ENCODE measurements at regions not wholly inside any gene's neighbourhood (a gene's known extent, or its start where the extent isn't known, plus 50 kb on each side); places are given as distances from the start of the nearest gene placed in this dataset.

- WGBS, result 94% methylated on average over 18 of the region's 22 CpGs
- Histone ChIP-seq H3K4me1 (no peaks in the 10 kb centered on the region), H3K27ac (replicated peaks in 1 of 4) (no peak overlapping the region), H3K9me3 (no peaks in the 10 kb centered on the region), H3K27me3 (peaks cover 0 to 7% (median 0%) of the 10 kb centered on the region in 4 donors), H3K36me3 (no peaks in the 10 kb centered on the region), H3K4me3 (no peak overlapping the region)
- intact Hi-C loops (cut with DNase I), result no loop called here
- TF ChIP-seq POLR2A (IDR thresholded peaks at IDR 0.05; ENCODE audit: low read depth), result no peak
- TF ChIP-seq EP300 (IDR thresholded peaks at IDR 0.05), result no peak
- no peak for TF ChIP-seq CTCF (IDR thresholded peaks at IDR 0.05)
- no peak for TF ChIP-seq POLR2AphosphoS5 (IDR thresholded peaks at IDR 0.05)
- DNase-seq (ENCODE audit: extremely low spot score), result no peak
These were observed 505.9 kb downstream of the EIPR1 start for GRCh38 chr2:2871480-2872308.

- Histone ChIP-seq H3K4me1 (no peaks in the 10 kb centered on the region), H3K27me3 (peaks cover 0 to 18% (median 0%) of the 10 kb centered on the region in 4 donors), H3K9me3 (no peaks in the 10 kb centered on the region), H3K4me3 (no peak overlapping the region), H3K27ac (replicated peaks in 1 of 4) (no peak overlapping the region), H3K36me3 (no peaks in the 10 kb centered on the region)
- intact Hi-C loops (cut with DNase I), result no loop called here
- no peak for DNase-seq (ENCODE audit: extremely low spot score)
- WGBS, result 76% methylated on average over 5 of the region's 5 CpGs
- no peak for TF ChIP-seq POLR2AphosphoS5 (IDR thresholded peaks at IDR 0.05)
- TF ChIP-seq CTCF (IDR thresholded peaks at IDR 0.05), result no peak
These were observed 507.5 kb downstream of the EIPR1 start for GRCh38 chr2:2870106-2870505.

- Histone ChIP-seq H3K36me3 (no peaks in the 10 kb centered on the region), H3K9me3 (no peaks in the 10 kb centered on the region), H3K27ac (replicated peaks in 1 of 4) (no peak overlapping the region), H3K4me1 (no peaks in the 10 kb centered on the region), H3K27me3 (peaks cover 0 to 22% (median 0%) of the 10 kb centered on the region in 4 donors), H3K4me3 (no peak overlapping the region)
- intact Hi-C loops (cut with DNase I), result no loop called here
- WGBS, result 80% methylated on average over 9 of the region's 9 CpGs
- TF ChIP-seq CTCF (IDR thresholded peaks at IDR 0.05) (no peak), EP300 (IDR thresholded peaks at IDR 0.05) (no peak), POLR2A (IDR thresholded peaks at IDR 0.05; ENCODE audit: low read depth) (no peak), POLR2AphosphoS5 (IDR thresholded peaks at IDR 0.05) (no peak)
- no peak for DNase-seq (ENCODE audit: extremely low spot score)
These were observed 508.1 kb downstream of the EIPR1 start for GRCh38 chr2:2869553-2869952.

GRCh38 chr2:2868085-2868484, 509.5 kb downstream of the EIPR1 start:
- Histone ChIP-seq H3K27ac (replicated peaks in 1 of 4) (no peak overlapping the region), H3K9me3 (no peaks in the 10 kb centered on the region), H3K4me1 (no peaks in the 10 kb centered on the region), H3K36me3 (no peaks in the 10 kb centered on the region), H3K27me3 (peaks cover 0 to 25% (median 0%) of the 10 kb centered on the region in 4 donors), H3K4me3 (no peak overlapping the region)
- TF ChIP-seq EP300 (IDR thresholded peaks at IDR 0.05), result no peak
- DNase-seq (ENCODE audit: extremely low spot score), result no peak
- WGBS, result 37% methylated on average over 8 of the region's 9 CpGs
- intact Hi-C loops (cut with DNase I), result no loop called here

GRCh38 chr2:2867397-2867979, 510.1 kb downstream of the EIPR1 start:
- H3K27ac ChIP-seq (replicated peaks in 1 of 4), result no peak overlapping the region
- DNase-seq (ENCODE audit: extremely low spot score), result no peak
- H3K36me3 ChIP-seq, result no peaks in the 10 kb centered on the region
- intact Hi-C loops (cut with DNase I), result no loop called here
- no peak for TF ChIP-seq POLR2A (IDR thresholded peaks at IDR 0.05; ENCODE audit: low read depth)
- no peak for TF ChIP-seq CTCF (IDR thresholded peaks at IDR 0.05)
- no peak for TF ChIP-seq POLR2AphosphoS5 (IDR thresholded peaks at IDR 0.05)
- TF ChIP-seq EP300 (IDR thresholded peaks at IDR 0.05), result no peak
- WGBS, result 59% methylated on average over 9 of the region's 18 CpGs
- peaks cover 0 to 25% (median 0%) of the 10 kb centered on the region in 4 donors for H3K27me3 ChIP-seq
- H3K4me1 ChIP-seq, result no peaks in the 10 kb centered on the region
- no peaks in the 10 kb centered on the region for H3K9me3 ChIP-seq
- H3K4me3 ChIP-seq, result no peak overlapping the region
